ENCODE measurements at regions not wholly inside any gene's neighbourhood (a gene's known extent, or its start where the extent isn't known, plus 50 kb on each side); places are given as distances from the start of the nearest gene placed in this dataset.

GRCh38 chr3:173241727-173242126 lies 100.7 kb upstream of the SPATA16 start:
- TF ChIP-seq EZH2 (IDR thresholded peaks at IDR 0.05; ENCODE audit: insufficient read depth, poor library complexity, severe bottlenecking) = no peak
- no peak for TF ChIP-seq EZH2phosphoT487 (IDR thresholded peaks at IDR 0.05; ENCODE audit: insufficient read depth, low read depth)
